ENCODE measurements at regions not wholly inside any gene's neighbourhood (a gene's known extent, or its start where the extent isn't known, plus 50 kb on each side); places are given as distances from the start of the nearest gene placed in this dataset.

GRCh38 chr4:187321711-187322110 lies 598.1 kb upstream of the FAT1 start:
- DNase-seq (ENCODE audit: low read depth in 1 of 2, low spot score in 2 of 2), result no peak
- no peak overlapping the region for H4K5ac ChIP-seq (ENCODE audit: insufficient read length, low read depth, low read length)
- H2AFZ ChIP-seq (ENCODE audit: low read length), result no peak overlapping the region
- no peak for FAIRE-seq
- H3K79me2 ChIP-seq (ENCODE audit: control insufficient read depth in 1 of 2, insufficient read depth in 2 of 2, low read length in 2 of 2), result no peaks in the 10 kb centered on the region
- 85% methylated on average over 2 of the region's 2 CpGs; no CpG with 5 or more reads in 1 of the 2 experiments for WGBS, 2 experiments (ENCODE audit: extremely low coverage in 1 of 2, insufficient coverage in 1 of 2, insufficient read length in 1 of 2, insufficient replicate concordance in 2 of 2, low coverage in 1 of 2, low lambda C conversion rate in 2 of 2, missing lambda C conversion rate in 1 of 2)
- H3K27ac ChIP-seq (ENCODE audit: low read depth, low read length), result no peak overlapping the region
- H4K91ac ChIP-seq (replicated peaks; ENCODE audit: insufficient read length, low read length), result no peak overlapping the region
- no peak overlapping the region for H2BK20ac ChIP-seq (ENCODE audit: low read length)
- no peak overlapping the region for H4K8ac ChIP-seq (ENCODE audit: extremely low read depth, insufficient read depth, low read length)
- no peak overlapping the region for H3K56ac ChIP-seq (replicated peaks; ENCODE audit: insufficient read length, low read depth, low read length)
- H2BK12ac ChIP-seq (ENCODE audit: low read depth, low read length), result no peak overlapping the region
- POLR2A ChIA-PET (ENCODE audit: partially characterized antibody), result no interaction called here
- no peak overlapping the region for H2BK120ac ChIP-seq (replicated peaks; ENCODE audit: low read depth, low read length)
- H3K14ac ChIP-seq (ENCODE audit: insufficient read length), result no peak overlapping the region
- H3K79me1 ChIP-seq (ENCODE audit: low read depth, low read length), result no peaks in the 10 kb centered on the region
- no peak overlapping the region for H2BK5ac ChIP-seq (ENCODE audit: low read depth, low read length)
- H4K20me1 ChIP-seq (replicated peaks in 1 of 2; ENCODE audit: control insufficient read depth in 1 of 2, insufficient read depth in 2 of 2, low read length in 2 of 2), result no peaks in the 10 kb centered on the region
- H3K23me2 ChIP-seq (ENCODE audit: low read depth, low read length), result no peaks in the 10 kb centered on the region
- no peak overlapping the region for H3K18ac ChIP-seq (ENCODE audit: extremely low read depth, low read length)
- no peaks in the 10 kb centered on the region for H3K27me3 ChIP-seq (replicated peaks in 1 of 4; ENCODE audit: control insufficient read depth in 3 of 4, extremely low read depth in 1 of 4, insufficient read depth in 3 of 4, low read length in 3 of 4)
- no peak overlapping the region for H3K4me2 ChIP-seq (ENCODE audit: insufficient read depth in 1 of 2, low read depth in 2 of 2, low read length in 2 of 2)
- no peak overlapping the region for H2BK15ac ChIP-seq (ENCODE audit: low read length)
- no peak overlapping the region for H3K23ac ChIP-seq (ENCODE audit: insufficient read length)
- no peaks in the 10 kb centered on the region for H3K4me1 ChIP-seq (replicated peaks in 1 of 4; ENCODE audit: control insufficient read depth in 3 of 4, insufficient read depth in 4 of 4, low read length in 3 of 4)
- CTCF ChIA-PET (ENCODE audit: partially characterized antibody), result no interaction called here
- H3K9me3 ChIP-seq (ENCODE audit: insufficient read depth in 2 of 2, low read depth in 1 of 2, low read length in 1 of 2), result no peaks in the 10 kb centered on the region
- no peak overlapping the region for H3K4me3 ChIP-seq (ENCODE audit: extremely low read depth in 1 of 4, insufficient read depth in 2 of 4, low read depth in 3 of 4, low read length in 4 of 4)
- no peaks in the 10 kb centered on the region for H3K36me3 ChIP-seq (ENCODE audit: control insufficient read depth in 2 of 4, insufficient read depth in 4 of 4, low read length in 3 of 4)
- H3K9ac ChIP-seq (replicated peaks in 1 of 4; ENCODE audit: extremely low read depth in 1 of 4, low read depth in 3 of 4, low read length in 3 of 4), result no peak overlapping the region
- no peak overlapping the region for H2AK5ac ChIP-seq (ENCODE audit: low read depth, low read length)
- no peak overlapping the region for H3K4ac ChIP-seq (replicated peaks; ENCODE audit: insufficient read length, low read depth, low read length)
- TF ChIP-seq SIN3A (conservative IDR thresholded peaks at IDR 0.05 in 1 of 2, IDR thresholded peaks at IDR 0.05 in 1 of 2; ENCODE audit: low read depth in 1 of 2, low read length in 2 of 2), result no peak
- no peak for TF ChIP-seq ASH2L (IDR thresholded peaks at IDR 0.05; ENCODE audit: low read length)
- no peak for TF ChIP-seq ATF2 (IDR thresholded peaks at IDR 0.05; ENCODE audit: low read length)
- TF ChIP-seq CTCF (IDR thresholded peaks at IDR 0.05; ENCODE audit: control extremely low read depth in 1 of 3, insufficient read depth in 1 of 3, low read depth in 1 of 3, low read length in 3 of 3), result no peak
- TF ChIP-seq SP2 (IDR thresholded peaks at IDR 0.05; ENCODE audit: low read length), result no peak
- no peak for TF ChIP-seq SP1 (IDR thresholded peaks at IDR 0.05; ENCODE audit: low read depth, low read length)
- TF ChIP-seq SIRT6 (IDR thresholded peaks at IDR 0.05; ENCODE audit: low read length), result no peak
- TF ChIP-seq KDM1A (IDR thresholded peaks at IDR 0.05; ENCODE audit: borderline replicate concordance, low read length), result no peak
- TF ChIP-seq CBX8 (IDR thresholded peaks at IDR 0.05; ENCODE audit: borderline replicate concordance, low read depth, low read length), result no peak
- no peak for TF ChIP-seq RXRA (IDR thresholded peaks at IDR 0.05; ENCODE audit: insufficient read depth, low read depth, low read length)

All from H1 (cell line).